NK-92 treated with Interleukin-12 subunit alpha and Interleukin-12 subunit beta, amount 100 ng/mL, for 24 hours (cell line): ENCODE measurements at regions not wholly inside any gene's neighbourhood (a gene's known extent, or its start where the extent isn't known, plus 50 kb on each side); places are given as distances from the start of the nearest gene placed in this dataset.
"Not testable (repeated sequence)": the region's sequence is repeated elsewhere in the genome, so short reads cannot be mapped to it uniquely, and the experiment has no call there.

ENCODE experiments used
- DNase-seq: peaks from one replicate; lab custom pipeline; 2025; lab: John Stamatoyannopoulos, UW

GRCh38 chr5:163569284-163569683 lies 63.9 kb downstream of the MAT2B start:
- DNase-seq, result no peak

DNA sequence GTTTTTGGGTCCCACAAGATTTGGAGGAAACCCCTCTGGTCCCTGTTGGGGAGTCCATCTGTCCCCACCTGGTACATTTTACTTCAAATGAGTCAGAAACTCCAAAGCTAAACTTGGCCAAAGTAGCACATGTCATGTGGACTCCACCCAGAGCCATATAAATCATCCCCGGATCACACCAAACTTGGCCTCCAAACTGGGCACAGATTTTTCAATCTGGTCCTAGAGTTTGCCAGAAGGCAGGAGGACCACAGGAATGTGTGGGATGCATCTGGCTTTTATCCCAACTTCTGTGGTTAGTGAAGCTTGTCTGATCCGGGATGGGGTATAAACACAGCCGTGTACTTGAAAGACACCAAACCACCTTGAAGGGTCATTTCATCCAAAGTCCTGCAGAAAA lies 66.3 kb downstream of the MAT2B start:
- DNase-seq, result no peak

DNA sequence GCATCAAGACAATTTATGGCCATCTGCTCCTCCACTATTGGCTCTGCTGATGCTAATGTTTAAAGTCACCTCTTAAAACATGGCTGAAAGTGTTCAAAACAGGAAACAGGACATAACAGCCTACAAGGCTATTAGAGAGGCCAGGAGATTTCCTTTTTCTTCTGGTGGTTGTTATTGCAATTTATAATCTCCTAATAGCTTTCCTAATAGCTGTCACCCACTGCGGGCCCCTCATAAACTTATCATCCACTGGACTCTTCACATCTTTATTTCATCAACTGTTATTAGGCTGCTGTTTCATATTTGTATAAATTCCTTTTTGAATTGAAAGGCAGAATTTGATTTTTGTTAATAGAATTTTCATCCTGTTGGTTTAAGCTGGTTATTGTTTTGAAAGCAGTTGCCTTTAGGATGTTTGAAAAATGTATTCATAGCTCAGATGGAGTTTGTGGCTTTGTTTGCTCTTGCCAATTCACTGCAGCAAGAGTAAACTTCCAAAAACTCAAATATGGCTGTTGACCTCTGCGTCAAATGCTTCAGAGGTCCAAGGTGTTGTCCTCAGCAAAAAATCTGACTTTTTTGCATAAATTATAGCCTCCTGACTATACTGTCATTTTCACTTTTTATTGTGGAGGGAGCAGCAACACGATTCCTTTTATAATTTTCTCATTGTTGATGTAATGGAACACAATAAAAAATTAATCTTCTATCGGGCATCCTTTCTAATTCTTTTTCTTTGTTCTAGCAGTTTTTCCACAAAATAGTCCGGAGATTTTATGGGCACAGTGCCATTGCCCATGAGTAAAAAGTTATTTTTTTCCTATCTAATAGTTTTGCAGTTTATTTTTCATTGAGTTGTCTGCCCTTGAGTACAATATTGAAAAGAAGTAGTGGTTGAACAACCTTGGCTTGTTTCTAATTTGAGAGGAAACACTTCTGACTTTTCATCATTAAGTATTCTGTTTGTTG lies 69.3 kb downstream of the MAT2B start:
- no peak for DNase-seq

GRCh38 chr5:163578652-163579051 lies 73.2 kb downstream of the MAT2B start:
- DNase-seq, result no peak

DNA sequence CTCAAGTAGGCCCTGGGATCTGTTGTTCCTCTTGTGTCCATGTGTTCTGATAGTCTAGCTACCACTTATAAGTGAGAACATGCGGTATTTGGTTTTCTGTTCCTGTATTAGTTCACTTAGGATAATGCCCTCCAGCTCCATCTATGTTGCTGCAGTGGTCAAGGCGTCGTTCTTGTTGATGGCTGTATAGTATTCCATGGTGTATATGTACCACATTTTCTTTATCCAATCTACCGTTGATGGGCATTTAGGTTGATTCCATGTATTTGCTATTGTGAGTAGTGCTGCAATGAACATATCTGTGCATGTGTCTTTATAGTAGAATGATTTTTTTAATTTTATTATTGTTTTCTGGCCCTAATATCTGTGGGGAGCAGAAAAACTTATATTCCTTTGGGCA lies 74.3 kb downstream of the MAT2B start:
- DNase-seq, result no peak

- no peak for DNase-seq
Observed at GRCh38 chr5:163580516-163580915, 75.1 kb downstream of the MAT2B start.

DNA sequence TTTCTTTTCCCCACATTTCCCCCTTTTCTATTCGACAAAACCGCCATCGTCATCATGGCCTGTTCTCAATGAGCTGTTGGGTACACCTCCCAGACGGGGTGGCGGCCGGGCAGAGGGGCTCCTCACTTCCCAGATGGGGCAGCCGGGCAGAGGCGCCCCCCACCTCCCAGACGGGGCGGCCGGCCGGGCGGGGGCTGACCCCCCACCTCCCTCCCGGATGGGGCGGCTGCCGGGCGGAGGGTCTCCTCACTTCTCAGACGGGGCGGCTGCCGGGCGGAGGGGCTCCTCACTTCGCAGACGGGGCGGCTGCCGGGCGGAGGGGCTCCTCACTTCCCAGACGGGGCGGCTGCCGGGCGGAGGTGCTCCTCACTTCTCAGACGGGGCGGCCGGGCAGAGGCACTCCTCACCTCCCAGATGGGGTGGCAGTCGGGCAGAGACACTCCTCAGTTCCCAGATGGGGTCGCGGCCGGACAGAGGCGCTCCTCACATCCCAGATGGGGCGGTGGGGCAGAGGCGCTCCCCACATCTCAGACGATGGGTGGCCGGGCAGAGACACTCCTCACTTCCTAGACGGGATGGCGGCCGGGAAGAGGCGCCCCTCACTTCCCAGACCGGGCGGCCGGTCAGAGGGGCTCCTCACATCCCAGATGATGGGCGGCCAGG lies 78.2 kb downstream of the MAT2B start:
- DNase-seq, result not testable (repeated sequence)

GRCh38 chr5:163585206-163585605 lies 79.8 kb downstream of the MAT2B start:
- DNase-seq, result no peak

GRCh38 chr5:163586531-163586956 lies 81.1 kb downstream of the MAT2B start:
- no peak for DNase-seq

DNA sequence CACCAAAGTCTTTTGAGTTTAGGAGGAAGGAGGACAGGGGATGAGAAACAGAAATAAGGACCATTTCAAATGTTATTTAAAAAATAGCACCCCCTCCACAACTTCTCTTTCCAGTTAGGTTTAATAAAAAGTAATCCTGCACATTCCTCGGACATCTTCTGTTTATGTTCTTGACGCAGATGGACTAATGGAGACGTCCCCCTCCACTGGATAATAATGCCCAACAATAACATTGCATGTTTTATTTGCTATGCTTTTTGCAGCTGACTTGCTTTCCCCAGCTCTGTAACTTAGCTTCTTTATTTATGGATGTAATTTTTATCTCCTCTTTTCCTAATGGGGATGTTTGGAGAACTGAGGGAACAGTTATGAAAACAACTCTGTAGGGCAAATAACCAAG lies 89.5 kb downstream of the MAT2B start:
- no peak for DNase-seq

- DNase-seq, result no peak
Observed at GRCh38 chr5:163595932-163596607, 90.7 kb downstream of the MAT2B start.

GRCh38 chr5:163596608-163597315 lies 91.3 kb downstream of the MAT2B start:
- DNase-seq, result no peak

DNA sequence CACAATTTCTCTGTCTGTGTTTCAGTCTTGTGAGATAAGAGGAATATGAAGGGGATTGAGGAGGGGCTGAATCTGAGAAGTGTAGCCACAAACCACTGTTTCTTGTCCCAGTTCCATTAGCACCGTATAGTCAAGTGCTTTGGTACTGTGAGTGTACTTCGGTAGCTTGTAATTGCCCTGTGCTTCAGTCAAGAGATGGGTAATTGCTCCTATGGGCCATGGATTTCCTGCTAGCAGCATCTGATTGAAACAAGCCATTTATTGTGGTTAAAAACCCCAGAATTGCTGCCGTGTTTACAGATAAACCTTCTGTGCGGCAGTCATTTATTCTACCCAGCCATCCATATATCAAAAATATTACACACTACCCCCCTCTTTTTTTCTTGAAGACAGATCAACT lies 98.6 kb downstream of the MAT2B start:
- no peak for DNase-seq

- DNase-seq, result no peak
Observed at GRCh38 chr5:163607256-163607655, 101.8 kb downstream of the MAT2B start.

- DNase-seq, result no peak
Observed at GRCh38 chr5:163608621-163609020, 103.2 kb downstream of the MAT2B start.

DNA sequence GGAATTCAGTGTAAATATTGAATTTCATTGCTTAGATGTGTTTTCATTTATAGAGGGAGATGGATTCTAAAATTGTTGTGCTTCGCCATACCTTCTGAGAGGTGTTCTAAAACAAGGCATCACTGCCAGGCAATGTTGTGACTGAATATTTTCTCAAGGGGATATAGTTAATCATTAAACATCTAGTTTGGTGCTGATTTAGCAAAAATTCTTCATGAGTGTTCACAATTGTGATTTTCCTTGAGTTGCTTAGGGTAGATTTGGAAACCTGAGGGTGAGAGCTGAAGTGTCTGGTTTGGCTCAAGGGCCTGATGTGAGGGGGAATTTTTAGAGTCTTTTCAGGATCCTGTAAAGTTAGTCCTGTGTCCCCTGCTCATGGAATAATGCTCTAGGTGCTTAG lies 104.5 kb downstream of the MAT2B start:
- DNase-seq, result no peak

GRCh38 chr5:163612358-163613149 lies 107.1 kb downstream of the MAT2B start:
- DNase-seq, result no peak

DNA sequence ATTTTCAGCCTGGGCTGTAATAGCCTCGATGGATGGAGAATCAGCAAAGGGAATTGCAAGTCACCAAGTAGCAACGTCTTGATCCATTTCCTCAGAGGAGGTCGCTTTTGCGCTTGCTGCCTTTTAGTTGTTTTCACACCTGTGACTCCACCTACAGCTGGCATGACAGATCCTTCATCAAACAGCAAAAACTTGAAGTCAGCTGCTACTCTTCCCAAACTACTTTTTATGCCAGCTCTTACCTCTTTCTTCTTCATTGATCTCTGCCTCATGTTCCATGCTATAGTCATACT lies 107.7 kb downstream of the MAT2B start:
- DNase-seq, result no peak

DNA sequence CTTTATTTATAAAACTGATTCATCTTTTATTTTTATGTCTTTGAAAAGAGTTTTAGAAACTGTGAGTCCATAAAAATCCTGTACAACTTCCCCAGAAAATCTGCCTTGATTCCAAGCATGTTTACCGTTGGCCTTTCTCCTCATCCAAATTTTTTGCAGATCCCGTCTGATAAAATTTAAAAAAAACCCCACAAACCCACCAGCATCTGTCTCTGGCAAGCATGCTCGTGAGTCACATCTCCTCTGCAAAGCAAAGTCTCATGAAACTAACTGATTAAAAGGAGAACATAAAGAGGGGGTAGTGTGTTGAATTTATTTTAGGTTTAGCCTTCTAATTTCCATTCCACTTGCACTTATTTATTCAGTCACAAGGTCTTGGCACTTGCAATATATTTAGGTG lies 109.4 kb downstream of the MAT2B start:
- no peak for DNase-seq

DNA sequence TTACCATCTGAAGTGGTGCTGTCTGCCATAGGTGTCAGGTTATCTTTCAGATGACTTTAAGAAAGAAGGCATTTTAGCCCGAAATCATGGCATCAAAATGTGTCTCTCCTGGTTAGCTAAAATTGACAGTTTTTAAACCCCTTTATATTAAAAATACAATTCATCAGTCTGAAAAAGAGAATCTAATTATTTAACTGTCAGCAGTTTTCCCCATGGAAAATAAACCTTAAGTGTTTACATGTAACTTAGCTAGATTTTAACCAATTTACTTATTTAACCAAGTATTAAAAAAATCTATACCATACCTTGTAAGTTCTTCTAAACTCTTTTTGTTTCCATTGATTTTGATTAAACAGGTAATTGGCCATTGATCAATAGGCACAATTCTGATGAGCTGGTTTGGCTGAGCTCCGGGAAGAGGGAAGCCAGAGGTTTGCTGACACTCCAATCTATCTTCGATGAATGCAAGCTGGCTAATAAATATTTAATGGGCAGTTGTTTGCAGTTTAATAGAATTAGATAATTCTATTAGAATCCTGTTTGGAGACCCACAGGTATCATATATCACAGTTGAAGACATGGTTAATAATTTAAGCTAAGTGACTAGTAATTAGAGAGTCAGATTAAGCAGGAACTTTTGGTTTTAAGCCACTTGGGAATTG lies 114.0 kb downstream of the MAT2B start:
- DNase-seq, result no peak

GRCh38 chr5:163619951-163620350 lies 114.5 kb downstream of the MAT2B start:
- DNase-seq, result no peak
